T-helper 9 cell (primary cell): ENCODE measurements at regions not wholly inside any gene's neighbourhood (a gene's known extent, or its start where the extent isn't known, plus 50 kb on each side); places are given as distances from the start of the nearest gene placed in this dataset.
"Not testable (repeated sequence)": the region's sequence is repeated elsewhere in the genome, so short reads cannot be mapped to it uniquely, and the experiment has no call there.

Experiments used
- DNase-seq: peaks from one replicate; pipeline ENCODE4 v3.0.0-alpha.2; 2020

- DNase-seq, result not testable (repeated sequence)
Measured at GRCh38 chr11:122193881-122194480, 78.0 kb upstream of the BLID start.

- DNase-seq, result no peak
Measured at GRCh38 chr11:122193457-122193856, 77.4 kb upstream of the BLID start.

DNA sequence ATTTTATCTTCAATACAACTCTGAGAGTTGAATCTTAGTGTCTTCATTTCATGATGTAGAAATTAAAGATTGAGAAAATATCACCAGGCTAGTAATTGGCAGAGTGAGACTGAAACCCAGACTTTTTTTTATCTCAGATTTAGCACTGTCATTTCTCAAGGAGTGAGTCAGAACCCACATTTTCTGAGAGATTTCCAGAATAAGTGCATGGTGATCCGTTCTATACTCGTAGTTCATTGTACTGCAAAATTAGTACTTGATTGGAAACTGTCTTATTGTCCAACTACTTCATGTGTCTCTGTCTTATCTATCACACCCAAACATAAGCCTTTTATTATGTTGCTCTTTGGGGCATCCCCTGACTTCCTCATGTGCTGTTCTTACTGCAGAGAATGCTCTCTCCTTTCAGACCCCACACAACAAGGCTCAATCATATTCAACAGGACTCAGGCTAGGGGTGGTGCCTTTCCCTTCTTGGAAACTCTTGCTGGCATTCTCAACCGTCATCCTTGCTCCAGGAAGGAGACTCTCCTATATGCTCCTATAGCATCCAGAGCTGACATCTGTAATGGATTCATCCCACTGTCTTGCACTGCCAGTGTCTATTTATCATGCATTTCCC lies 76.7 kb upstream of the BLID start:
- DNase-seq, result no peak

GRCh38 chr11:122190768-122191167 lies 74.8 kb upstream of the BLID start:
- DNase-seq, result no peak

DNA sequence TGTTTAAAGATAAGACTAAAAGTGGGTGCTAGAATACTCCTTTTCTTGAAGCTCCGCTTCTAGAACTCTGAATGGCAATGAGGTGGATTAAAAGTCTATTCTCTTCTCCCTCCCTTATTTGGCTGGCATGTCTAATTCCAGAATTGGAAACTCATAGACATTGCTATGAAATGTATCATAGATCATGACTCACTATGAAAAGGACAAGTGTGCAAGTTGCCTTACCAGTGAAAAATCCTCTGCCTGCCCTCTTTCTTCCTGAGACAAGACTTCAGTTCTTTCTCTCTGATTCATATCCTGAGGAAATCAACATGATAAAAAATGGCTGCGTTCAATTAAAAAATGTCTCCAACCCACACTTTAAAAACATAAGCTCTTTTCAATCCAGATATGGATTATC lies 73.2 kb upstream of the BLID start:
- DNase-seq, result no peak

GRCh38 chr11:122187373-122188165 lies 71.6 kb upstream of the BLID start:
- no peak for DNase-seq

DNA sequence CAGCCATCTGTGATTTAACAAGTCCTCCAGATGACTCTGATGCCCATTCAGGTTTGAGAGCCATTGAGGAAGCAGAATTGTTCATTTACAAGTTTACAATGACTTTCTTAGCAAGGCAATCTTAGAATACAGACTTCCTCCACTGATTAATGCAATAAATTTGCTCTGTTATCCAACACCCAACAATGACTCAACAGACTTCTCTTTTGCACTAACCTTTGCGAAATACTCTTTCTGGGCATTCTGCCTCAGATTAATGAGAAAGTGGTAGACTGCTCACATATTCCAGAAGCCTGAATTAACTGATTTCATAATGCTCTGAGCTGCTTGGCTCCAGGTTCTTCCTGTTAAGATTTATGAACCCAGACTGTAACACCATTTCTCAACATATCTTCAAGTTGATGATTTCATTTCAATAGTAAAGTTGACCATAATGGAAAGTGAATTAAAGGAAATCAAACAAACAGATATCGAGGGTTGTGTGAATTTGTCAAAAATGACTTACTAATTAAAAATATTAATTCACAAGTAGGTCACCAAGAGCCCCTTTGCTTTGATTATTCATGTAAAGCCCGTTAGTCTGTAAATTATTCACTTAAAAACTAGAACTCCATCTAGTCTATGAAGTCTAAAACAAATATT lies 70.5 kb upstream of the BLID start:
- DNase-seq, result no peak

DNA sequence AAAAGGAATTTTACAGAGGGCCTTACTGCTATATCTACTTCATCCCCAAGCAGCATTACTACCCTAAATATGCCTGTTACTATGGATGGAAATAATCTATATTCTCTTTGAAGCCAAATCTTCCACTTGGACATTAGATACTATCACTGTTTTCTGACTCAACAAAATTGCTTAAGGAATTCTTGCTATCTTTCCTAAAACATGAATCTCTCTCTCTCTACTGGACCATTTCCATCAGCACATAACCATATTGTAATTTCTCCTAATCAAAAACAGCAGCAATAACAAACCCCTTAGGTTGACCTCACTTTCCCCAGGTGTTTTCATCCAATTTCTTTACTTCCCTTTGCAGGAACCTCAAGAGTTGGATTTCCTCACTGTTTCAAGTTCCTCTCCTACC lies 67.9 kb upstream of the BLID start:
- no peak for DNase-seq

DNA sequence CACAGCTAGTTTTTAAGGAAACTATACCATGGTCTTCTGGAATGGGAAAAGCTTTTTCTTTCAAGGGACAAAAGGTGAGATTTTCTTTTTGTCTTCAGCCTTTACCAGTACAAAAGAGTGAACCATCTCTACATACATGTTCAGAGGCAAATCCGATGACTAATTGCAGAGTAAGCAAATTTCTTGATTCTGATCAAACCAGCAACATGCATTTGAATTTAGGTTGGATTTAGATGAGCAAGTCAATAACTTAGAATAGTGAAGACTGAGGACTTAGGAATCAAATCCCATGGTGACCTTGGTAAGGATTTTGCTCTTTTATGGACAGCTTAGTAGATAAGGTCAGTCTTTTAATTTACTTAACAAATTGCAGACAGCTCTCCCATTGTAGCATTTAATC lies 65.9 kb upstream of the BLID start:
- DNase-seq, result no peak

- DNase-seq, result no peak
Measured at GRCh38 chr11:122181372-122181771, 65.4 kb upstream of the BLID start.

GRCh38 chr11:122179961-122180834 lies 64.2 kb upstream of the BLID start:
- DNase-seq, result no peak

- no peak for DNase-seq
Measured at GRCh38 chr11:122178795-122179194, 62.8 kb upstream of the BLID start.

DNA sequence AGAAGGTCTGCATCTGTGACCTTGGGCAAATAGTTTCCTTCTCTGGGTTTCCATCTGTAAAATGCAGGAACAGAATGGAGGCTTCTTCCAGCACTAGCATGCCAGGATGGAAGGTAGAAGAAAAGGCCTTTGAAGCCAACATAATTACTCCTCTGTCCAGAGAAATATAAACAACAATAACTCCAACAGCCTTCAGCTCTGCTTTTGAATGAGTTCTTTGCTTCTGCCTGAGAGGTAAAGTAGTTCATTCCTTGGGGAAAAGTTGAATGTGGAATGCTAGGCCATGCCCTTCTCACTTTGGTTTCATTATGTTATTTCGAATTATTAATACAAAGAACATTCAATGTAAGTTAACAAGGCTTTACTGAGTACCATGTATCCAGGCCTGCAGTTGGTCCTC lies 61.2 kb upstream of the BLID start:
- DNase-seq, result no peak

DNA sequence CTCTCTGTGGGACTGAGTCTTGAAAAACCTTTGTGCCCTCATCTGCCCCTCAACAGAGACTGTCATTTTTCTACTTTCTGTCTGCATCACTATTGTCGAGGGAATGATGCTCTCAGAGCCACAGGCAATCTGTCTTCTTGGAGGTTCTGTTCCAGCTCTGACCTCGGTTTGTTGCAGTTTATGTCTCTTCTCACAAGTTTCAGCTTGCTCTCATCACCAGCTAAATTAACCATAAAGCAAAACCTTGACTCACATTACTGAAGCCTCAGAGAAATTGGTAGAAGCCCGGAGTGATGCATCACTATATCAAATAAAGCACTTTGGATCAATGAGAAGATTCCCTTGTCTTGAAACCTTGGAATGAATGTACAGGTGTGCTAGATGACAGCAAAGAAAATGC lies 60.6 kb upstream of the BLID start:
- no peak for DNase-seq

GRCh38 chr11:122175306-122175705 lies 59.3 kb upstream of the BLID start:
- DNase-seq, result no peak

- DNase-seq, result no peak
Measured at GRCh38 chr11:122173587-122173986, 57.6 kb upstream of the BLID start.

DNA sequence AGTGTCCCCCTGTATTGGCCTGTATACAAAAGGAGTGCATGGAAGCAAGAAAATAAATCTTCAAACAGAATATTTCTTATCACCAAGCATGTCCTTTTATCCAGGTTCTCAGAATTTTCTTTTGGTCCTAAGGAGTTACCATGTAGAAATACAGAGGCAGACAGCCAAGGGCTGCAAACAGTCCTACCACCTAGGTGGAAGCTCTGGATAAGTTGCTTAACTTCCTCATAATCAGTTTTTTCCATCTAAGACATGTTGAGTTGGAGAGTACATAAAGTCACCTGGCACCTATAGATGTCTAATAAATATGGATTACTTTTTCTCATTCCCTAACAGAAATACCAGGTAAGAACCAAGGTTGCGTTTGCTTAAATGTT lies 57.0 kb upstream of the BLID start:
- DNase-seq, result no peak

DNA sequence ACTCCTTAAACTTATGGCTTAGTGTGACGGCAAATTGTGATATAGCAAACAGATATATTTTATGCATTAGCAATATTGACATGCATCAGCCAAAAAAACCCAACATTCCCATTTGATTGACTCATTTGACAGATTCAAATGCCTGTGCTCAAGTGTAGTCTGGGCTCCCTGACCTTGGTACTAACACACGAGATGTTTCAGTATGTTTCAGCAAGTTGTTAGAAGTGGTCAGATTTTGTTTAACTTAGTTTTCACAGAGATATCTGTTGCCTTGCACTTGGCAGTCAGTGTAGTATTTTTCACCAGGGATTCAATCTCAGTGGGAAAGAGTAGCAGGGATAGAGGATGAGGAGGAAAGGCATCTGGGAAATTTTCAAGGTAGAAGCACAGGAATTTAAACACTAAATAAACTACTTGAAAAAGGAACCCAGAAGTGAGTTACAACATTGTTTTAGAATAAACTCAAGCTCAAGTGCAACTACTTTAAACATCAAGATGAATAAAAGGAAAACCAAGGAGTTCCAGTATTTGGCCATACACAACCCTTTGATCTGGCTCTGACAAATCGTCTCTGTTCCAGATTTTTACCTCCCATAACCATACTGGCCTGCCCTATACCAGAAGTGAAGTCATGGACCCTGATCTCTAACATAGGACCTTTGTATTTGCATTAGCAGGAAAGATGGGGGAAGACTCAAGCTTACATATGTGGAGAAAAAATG lies 56.5 kb upstream of the BLID start:
- no peak for DNase-seq

GRCh38 chr11:122170815-122171475 lies 54.9 kb upstream of the BLID start:
- no peak for DNase-seq

DNA sequence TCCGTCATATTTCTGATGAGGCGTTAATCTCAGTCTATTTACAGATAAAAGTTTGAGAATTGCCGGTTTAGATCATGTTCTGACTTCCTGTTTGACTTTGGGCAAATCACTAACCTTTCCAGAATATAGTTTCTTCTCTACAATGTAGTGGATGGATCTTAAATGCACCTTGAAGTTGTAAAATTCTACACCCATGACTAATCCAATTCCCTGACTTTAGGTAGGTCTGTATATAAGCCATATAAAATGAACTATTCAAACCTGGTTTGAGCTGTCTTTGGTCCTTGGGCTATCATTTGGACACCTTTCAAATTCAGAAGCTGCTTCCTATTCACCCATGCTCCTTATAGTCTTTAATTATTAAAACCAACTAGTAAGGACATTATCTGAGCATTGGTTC lies 52.2 kb upstream of the BLID start:
- no peak for DNase-seq

DNA sequence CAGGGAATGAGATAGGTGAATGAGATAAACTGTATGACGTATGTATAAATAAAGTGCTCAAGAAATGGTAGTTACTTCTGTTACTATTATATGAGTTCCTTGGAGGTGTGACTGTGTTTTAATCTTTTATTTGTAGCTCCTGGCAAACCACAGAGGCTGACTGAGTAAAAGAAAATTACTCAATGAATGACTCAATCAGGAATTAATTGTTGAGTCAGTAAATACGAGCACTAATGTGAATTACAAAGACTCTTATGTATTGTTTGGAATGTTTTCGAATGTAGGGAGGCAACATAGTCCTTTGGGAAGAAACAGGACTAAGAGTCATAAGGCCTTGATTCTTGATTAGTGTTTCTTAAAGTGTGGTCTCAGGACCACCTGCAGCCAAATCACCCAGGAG lies 51.1 kb upstream of the BLID start:
- DNase-seq, result no peak
